Epithelial cell of proximal tubule (primary cell): ENCODE measurements at regions not wholly inside any gene's neighbourhood (a gene's known extent, or its start where the extent isn't known, plus 50 kb on each side); places are given as distances from the start of the nearest gene placed in this dataset.

Experiments used
- DNase-seq: peaks from one replicate; pipeline ENCODE4 v3.0.0-alpha.2; 2011; ENCODE audit warnings: low read depth
- H3K4me3 ChIP-seq: 2 replicates; pipeline ENCODE4 v1.5.1; 2011; ENCODE audit warnings: low read depth, mild to moderate bottlenecking, low read length
- TF ChIP-seq, protein P1 (sequence below): conservative IDR thresholded peaks from 2 replicates; pipeline ENCODE4 v1.5.1; 2012; ENCODE audit warnings: low read depth, mild to moderate bottlenecking, low read length

DNA sequence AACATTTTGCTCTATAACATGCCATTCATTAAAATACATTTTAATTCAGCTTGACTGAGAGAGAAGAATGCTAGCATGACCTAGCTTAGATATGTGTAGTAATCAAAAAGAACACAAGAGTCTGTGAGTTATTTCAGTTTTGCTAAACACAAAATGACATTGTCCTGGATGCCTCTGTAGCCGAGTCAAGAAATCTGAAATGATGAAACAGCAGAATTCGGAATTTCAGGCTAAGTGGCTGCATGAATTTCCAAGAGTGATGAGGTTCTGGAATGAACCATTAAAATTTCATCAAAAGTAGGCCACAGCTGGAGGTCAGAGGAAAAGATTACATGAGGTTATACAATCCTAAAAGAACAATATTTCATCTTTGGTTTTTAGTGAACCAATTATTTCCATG, 79.1 kb upstream of the CXADR start:
- DNase-seq = no peak
- H3K4me3 ChIP-seq = no peak overlapping the region
- TF ChIP-seq, protein P1, sequence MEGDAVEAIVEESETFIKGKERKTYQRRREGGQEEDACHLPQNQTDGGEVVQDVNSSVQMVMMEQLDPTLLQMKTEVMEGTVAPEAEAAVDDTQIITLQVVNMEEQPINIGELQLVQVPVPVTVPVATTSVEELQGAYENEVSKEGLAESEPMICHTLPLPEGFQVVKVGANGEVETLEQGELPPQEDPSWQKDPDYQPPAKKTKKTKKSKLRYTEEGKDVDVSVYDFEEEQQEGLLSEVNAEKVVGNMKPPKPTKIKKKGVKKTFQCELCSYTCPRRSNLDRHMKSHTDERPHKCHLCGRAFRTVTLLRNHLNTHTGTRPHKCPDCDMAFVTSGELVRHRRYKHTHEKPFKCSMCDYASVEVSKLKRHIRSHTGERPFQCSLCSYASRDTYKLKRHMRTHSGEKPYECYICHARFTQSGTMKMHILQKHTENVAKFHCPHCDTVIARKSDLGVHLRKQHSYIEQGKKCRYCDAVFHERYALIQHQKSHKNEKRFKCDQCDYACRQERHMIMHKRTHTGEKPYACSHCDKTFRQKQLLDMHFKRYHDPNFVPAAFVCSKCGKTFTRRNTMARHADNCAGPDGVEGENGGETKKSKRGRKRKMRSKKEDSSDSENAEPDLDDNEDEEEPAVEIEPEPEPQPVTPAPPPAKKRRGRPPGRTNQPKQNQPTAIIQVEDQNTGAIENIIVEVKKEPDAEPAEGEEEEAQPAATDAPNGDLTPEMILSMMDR = no peak

GRCh38 chr21:17435565-17436543, 77.0 kb upstream of the CXADR start:
- TF ChIP-seq, protein P1 = no peak
- DNase-seq = no peak
- H3K4me3 ChIP-seq = no peak overlapping the region

DNA sequence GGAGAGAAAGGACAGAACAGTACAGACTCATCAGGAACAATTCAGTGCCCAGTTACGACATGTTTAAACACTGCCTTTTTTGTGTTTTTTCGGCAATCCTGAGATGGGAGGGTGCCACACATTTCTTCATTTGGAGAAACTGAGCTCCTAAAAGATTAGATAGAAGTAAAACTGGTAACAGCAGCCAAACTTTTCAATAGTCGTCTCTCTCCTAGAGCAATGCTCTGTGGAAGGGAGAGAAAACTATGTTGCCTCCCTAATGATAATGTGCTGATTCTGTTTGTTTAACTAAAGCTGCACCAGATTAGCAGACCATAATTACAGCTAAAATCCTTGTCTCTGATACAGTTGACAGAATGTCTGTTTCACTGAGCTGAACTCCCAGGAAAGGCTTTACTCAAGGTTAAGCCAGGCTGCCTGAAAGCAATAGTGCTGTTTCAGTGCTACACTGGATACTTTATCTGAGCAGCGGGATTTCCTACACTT, 76.2 kb upstream of the CXADR start:
- TF ChIP-seq, protein P1 = no peak
- DNase-seq = no peak
- H3K4me3 ChIP-seq = no peak overlapping the region

GRCh38 chr21:17438635-17439034, 74.2 kb upstream of the CXADR start:
- no peak overlapping the region for H3K4me3 ChIP-seq
- TF ChIP-seq, protein P1 = no peak
- DNase-seq = no peak

DNA sequence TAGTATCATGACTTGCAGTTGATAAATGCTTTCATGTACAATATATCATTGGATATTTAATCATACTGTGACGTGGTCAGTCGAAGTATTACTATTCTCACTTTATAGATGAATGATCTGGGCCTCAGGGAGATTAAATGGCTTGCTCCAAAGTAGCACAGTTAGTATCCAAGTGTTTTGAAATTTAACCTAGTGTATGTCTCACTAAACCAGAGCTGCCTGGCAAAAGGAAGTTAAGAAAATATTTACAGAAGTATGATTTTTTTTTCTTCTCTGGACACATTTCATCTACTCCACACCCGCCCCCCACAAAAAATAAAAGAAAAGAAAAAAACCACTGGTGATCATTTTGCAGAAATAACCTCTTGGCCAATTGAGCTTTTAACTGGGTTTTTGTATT, 71.9 kb upstream of the CXADR start:
- no peak overlapping the region for H3K4me3 ChIP-seq
- TF ChIP-seq, protein P1 = no peak
- no peak for DNase-seq

DNA sequence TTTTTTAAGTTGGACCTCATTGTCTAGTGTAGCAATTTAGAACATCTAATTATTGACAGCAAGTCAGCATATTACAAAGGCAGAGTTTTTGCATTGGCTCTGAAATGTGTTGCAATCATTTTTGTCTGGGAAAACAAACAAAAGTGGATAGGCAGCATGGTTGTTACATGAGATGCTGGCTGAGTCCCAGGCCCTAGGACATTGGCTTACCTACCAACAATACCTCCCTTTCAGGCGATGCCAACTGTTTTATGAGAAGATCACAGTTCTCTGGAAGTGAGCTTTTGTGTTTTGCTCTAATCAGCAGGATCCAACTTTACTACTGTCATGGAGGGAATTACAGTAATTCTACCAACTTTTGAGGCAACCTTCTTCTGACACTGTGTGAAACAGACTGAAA, 71.5 kb upstream of the CXADR start:
- TF ChIP-seq, protein P1 = no peak
- DNase-seq = no peak
- no peak overlapping the region for H3K4me3 ChIP-seq
